ENCODE measurements at regions not wholly inside any gene's neighbourhood (a gene's known extent, or its start where the extent isn't known, plus 50 kb on each side); places are given as distances from the start of the nearest gene placed in this dataset.
"Not testable (repeated sequence)": the region's sequence is repeated elsewhere in the genome, so short reads cannot be mapped to it uniquely, and the experiment has no call there.

DNA sequence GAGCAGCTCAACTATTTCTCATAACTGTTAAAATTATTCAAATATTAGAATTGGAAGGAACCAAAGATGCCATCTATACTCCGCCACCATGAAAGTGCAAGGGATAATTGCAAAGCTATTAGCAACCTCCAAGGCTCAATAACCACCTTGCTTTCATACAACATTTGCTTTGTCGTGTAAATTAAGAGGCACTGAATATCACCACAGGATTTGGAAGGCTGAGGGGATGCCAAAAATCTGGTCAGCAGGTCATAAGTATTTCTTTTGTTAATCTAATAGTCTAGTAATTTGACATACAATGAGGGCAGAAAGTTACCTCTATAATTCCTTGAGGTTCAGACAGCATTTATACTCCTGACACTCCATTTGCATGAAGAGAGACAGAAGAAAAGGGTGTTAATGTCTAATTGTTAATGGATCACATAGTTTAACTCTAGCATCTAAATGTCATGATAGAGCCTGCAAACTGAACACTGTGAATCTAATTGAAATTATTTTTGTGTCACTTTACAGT lies 200.9 kb upstream of the DIAPH2 start:
- no peak overlapping the region for H3K4me3 ChIP-seq (ENCODE audit: low read depth, low read length)
- no peak for DNase-seq
- TF ChIP-seq, protein P1, sequence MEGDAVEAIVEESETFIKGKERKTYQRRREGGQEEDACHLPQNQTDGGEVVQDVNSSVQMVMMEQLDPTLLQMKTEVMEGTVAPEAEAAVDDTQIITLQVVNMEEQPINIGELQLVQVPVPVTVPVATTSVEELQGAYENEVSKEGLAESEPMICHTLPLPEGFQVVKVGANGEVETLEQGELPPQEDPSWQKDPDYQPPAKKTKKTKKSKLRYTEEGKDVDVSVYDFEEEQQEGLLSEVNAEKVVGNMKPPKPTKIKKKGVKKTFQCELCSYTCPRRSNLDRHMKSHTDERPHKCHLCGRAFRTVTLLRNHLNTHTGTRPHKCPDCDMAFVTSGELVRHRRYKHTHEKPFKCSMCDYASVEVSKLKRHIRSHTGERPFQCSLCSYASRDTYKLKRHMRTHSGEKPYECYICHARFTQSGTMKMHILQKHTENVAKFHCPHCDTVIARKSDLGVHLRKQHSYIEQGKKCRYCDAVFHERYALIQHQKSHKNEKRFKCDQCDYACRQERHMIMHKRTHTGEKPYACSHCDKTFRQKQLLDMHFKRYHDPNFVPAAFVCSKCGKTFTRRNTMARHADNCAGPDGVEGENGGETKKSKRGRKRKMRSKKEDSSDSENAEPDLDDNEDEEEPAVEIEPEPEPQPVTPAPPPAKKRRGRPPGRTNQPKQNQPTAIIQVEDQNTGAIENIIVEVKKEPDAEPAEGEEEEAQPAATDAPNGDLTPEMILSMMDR (IDR thresholded peaks at IDR 0.05; ENCODE audit: low read depth, low read length) = no peak

DNA sequence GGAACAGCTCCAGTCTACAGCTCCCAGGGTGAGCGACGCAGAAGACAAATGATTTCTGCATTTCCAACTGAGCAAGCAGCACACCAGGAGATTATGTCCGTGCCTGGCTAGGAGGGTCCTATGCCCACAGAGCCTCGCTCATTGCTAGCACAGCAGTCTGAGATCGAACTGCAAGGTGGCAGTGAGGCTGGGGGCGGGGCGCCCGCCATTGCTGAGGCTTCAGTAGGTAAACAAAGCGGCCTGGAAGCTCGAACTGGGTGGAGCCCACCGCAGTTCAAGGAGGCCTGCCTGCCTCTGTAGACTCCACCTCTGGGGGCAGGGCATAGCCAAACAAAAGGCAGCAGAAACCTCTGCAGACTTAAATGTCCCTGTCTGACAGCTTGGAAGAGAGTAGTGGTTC lies 198.0 kb upstream of the DIAPH2 start:
- H3K36me3 ChIP-seq; H3K4me3 ChIP-seq (ENCODE audit: low read depth, low read length); H3K4me1 ChIP-seq; H3K9me3 ChIP-seq; H3K27me3 ChIP-seq; DNase-seq: not testable (repeated sequence)

More for the DNA sequence above, 200.9 kb upstream of the DIAPH2 start:
- no peaks in the 10 kb centered on the region for H3K27me3 ChIP-seq
- H3K36me3 ChIP-seq = no peaks in the 10 kb centered on the region
- H3K4me1 ChIP-seq = no peaks in the 10 kb centered on the region
- H3K9me3 ChIP-seq = no peaks in the 10 kb centered on the region

DNA sequence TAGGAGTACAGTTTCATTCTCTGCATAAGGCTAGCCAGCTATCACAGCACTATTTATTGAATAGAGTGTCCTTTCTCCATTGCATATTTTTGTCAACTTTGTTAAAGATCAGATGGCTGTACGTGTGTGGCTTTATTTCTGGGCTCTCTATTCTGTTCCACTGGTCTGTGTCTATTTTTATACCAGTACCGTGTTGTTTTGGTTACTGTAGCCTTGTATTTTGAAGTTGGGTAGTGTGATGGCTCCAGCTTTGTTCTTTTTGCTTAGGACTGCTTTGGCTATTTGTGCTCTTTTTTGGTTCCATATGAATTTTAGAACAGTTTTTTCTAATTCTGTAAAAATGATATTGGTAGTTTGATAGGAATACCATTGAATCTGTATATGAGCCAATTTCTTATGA lies 182.1 kb upstream of the DIAPH2 start:
- no peak overlapping the region for H3K4me3 ChIP-seq (ENCODE audit: low read depth, low read length)
- H3K4me1 ChIP-seq = no peaks in the 10 kb centered on the region
- H3K27me3 ChIP-seq = no peaks in the 10 kb centered on the region
- DNase-seq = no peak
- TF ChIP-seq, protein P1 (IDR thresholded peaks at IDR 0.05; ENCODE audit: low read depth, low read length) = no peak
- no peaks in the 10 kb centered on the region for H3K36me3 ChIP-seq
- no peaks in the 10 kb centered on the region for H3K9me3 ChIP-seq

DNA sequence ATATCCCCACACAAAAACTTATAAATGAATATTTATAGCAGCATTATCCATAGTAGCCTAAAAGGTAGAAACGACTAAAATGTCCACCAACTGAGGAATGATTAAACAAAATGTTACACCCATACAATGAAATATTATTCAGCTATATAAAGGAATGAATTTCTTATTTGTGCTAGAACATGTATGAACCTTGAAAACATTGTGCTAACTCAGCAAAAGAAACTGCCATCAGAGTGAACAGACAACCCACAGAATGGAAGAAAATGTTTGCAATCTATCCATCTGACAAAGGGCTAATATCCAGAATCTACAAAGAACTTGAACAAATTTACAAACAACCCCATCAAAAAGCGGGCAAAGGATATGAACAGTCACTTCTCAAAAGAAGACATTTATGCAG lies 155.3 kb upstream of the DIAPH2 start:
- not testable (repeated sequence) for H3K36me3 ChIP-seq; DNase-seq; H3K4me1 ChIP-seq; H3K4me3 ChIP-seq (ENCODE audit: low read depth, low read length); H3K9me3 ChIP-seq; H3K27me3 ChIP-seq

DNA sequence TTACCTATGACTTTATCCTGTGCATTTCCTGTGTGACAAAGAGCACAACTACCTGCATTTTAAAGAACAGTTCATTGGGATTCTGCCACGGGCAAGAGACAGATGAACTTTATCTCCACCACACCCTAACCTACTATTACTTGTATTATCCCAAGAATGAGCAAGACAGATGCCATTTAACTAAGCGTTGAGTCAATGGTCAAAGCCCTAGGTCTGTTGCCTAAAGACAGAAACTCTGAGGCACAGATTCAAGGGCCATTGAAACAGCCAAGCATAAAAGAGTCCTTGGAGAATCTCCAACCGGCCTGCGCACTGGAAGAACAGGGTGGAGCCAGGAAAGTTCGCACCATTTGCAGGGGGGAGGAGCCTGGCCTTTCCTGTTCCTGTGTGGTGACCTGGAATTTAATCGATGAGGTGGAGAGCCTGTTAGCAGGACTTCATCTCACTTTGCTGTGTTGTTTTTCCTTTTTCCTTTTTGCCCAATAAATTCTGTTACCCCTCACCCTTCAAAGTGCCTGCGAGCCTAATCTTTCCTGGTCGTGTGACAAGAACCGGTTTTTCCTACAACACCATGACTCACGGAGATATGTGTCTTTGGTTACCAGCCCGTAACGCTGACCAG lies 146.4 kb upstream of the DIAPH2 start:
- TF ChIP-seq, protein P1 (IDR thresholded peaks at IDR 0.05; ENCODE audit: low read depth, low read length) = no peak
- no peaks in the 10 kb centered on the region for H3K27me3 ChIP-seq
- no peaks in the 10 kb centered on the region for H3K36me3 ChIP-seq
- H3K4me3 ChIP-seq (ENCODE audit: low read depth, low read length) = no peak overlapping the region
- peak; percentile 4 for DNase-seq
- H3K4me1 ChIP-seq = no peaks in the 10 kb centered on the region
- no peaks in the 10 kb centered on the region for H3K9me3 ChIP-seq

DNA sequence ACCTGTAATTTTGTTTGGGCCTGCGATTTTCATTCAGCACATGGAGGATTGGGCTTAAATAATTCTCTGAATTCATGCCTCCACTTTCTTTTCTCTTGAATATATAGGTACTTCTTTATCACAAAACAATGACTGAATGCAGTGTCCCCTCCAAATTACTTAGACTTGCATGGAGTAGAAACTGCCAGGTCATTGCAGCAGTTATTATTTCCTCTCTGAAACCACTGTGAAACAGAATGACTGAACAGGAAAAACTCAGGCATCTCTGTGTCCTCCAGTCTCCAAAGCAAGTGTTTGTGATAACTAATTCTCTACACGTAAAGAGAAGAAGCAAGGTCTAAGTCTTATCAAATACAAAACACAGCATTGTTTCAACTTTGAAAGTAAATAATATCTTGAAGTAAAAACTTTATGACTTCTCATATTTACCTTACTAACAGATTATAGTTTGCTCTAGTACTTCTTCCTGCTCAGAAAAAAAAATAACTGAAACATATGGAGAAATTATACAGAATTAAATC lies 144.5 kb upstream of the DIAPH2 start:
- H3K36me3 ChIP-seq = no peaks in the 10 kb centered on the region
- H3K27me3 ChIP-seq = no peaks in the 10 kb centered on the region
- DNase-seq = no peak
- H3K9me3 ChIP-seq = no peaks in the 10 kb centered on the region
- TF ChIP-seq, protein P1 (IDR thresholded peaks at IDR 0.05; ENCODE audit: low read depth, low read length) = no peak
- H3K4me1 ChIP-seq = no peaks in the 10 kb centered on the region
- H3K4me3 ChIP-seq (ENCODE audit: low read depth, low read length) = no peak overlapping the region

DNA sequence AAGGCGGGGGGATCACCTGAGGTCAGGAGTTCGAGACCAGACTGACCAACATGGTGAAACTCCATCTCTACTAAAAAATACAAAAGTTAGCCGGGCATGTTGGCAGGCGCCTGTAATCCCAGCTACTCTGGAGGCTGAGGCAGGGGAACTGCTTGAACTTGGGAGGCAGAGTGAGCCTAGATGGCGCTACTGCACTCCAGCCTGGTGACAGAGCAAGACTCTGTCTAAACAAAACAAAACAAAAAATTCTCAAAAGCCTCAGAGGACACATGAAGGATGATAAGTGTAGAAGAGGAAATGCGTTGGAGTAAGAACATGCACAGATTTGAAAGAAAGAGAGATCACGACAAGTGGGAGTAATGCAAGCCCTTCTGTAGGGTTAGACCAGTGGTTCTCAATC lies 138.4 kb upstream of the DIAPH2 start:
- H3K9me3 ChIP-seq; H3K27me3 ChIP-seq; H3K4me3 ChIP-seq (ENCODE audit: low read depth, low read length); DNase-seq; H3K36me3 ChIP-seq; H3K4me1 ChIP-seq: not testable (repeated sequence)
